Amniotic epithelial cell (primary cell): ENCODE measurements at regions not wholly inside any gene's neighbourhood (a gene's known extent, or its start where the extent isn't known, plus 50 kb on each side); places are given as distances from the start of the nearest gene placed in this dataset.
"Not testable (repeated sequence)": the region's sequence is repeated elsewhere in the genome, so short reads cannot be mapped to it uniquely, and the experiment has no call there.

ENCODE experiments used
- DNase-seq: peaks from one replicate; pipeline ENCODE4 v3.0.0-alpha.2; 2010; ENCODE audit warnings: low read depth

DNA sequence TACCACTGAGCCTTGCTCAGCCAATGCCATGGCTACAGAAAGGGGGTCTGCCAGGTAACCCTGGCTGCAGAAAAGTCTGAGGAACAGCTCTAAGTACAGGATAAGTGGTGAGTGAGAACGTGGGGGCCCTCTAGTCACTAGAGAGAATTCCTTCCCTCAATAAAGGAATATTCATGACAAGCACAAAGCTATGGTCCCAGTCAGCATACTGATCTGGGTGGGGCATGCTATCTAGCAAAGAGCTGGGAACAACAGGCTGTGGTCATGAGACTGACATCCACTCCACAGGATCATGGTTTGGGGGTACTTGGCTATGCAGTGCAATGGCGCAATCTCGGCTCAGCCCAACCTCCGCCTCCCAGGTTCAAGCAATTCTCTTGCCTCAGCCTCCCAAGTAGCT is 140.4 kb downstream of the MTHFS start:
- no peak for DNase-seq

DNA sequence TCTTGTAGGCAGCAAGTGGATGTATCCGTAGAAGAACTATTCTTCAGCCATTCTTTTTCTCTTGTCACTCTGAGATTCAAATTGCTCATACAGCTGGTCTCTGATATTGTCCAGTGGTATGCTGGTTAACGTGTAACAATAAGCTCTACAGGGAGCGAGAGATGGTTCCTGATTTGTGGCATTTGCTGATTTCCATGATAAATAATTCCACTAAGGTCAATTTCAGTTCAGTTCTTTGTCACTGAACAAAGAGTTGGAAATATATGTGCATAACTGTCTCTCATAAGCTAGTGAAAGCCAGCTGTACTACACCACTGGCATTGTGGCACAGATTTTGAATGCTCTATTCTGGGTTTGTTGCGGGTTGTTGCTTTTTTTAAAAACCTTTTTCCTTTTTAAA is 131.7 kb downstream of the MTHFS start:
- no peak for DNase-seq

DNA sequence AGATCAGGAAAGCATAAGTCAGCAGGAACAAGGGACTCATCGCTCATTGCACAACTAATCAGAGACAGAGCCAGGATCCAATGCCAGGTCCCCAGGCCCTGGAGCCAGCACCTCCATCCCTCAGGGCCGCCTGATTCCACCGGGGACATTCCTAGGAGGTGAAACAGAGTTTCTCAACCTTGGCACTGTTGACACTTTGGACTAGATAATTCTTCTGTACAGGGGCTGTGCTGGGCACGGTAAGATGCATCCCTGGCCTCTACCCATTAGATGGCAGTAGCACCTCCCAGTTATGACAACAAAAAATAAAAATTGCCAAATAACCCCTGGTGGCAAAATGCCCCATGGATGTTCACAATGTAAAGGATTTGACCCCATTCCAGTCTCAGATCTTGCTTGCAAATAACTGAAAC is 127.7 kb downstream of the MTHFS start:
- DNase-seq = peak; percentile 26

DNA sequence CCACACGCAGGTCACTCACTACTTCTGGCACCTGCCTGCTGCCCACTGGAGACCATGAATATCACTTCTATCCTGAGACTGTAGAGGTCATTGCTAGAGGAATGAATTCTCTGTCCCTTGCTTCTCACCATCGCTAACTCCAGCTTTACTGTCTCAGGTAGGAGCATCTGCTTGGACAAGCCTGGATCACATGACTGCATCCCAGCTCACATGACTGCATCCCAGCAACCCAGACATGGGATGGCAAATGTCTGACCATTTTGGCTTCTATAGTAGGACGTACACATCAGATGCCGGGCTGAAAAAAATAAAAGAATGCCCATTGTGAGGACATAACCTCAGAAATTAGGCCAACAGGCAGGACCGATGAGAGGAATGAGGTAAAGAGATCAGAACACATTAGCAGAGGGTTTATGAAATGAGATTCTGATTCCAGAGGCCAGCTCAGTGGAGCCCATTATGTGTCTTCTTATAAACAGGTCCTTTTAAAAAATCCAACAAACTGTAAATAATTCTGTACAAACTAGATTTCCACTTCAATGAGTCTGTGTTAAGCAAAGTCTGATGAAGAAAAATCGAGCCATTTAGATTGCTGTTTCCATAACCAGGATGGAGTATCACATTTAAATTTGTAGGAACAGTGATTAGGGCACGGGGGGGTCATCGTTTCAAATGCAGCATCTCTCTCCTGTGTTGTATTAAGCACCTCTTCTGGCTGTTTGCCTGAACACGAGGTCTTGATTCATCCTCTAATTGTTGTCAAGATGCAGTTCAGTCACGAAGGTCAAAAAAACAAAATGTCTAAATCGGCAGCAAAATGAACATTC is 126.7 kb downstream of the MTHFS start:
- no peak for DNase-seq

DNA sequence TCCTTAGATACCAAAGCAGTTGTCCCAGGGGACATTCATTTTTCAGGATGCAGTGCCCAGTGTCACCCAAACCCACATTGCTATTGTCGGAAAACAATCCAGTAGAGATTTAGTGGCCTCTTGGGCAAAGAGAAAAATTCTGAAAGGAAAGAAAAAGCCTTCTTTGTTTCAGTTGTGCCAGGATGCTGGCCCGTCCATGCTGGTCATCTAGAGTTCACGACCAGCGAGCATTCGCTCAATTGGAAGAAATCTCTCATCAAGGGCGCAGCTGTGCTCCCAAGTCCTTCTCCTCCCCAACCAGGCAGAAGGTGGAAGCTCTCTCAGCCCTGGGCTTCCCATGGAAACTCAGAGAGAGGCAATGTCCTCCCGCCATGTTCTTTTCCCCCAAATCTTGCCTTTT is 123.7 kb downstream of the MTHFS start:
- DNase-seq = no peak

DNA sequence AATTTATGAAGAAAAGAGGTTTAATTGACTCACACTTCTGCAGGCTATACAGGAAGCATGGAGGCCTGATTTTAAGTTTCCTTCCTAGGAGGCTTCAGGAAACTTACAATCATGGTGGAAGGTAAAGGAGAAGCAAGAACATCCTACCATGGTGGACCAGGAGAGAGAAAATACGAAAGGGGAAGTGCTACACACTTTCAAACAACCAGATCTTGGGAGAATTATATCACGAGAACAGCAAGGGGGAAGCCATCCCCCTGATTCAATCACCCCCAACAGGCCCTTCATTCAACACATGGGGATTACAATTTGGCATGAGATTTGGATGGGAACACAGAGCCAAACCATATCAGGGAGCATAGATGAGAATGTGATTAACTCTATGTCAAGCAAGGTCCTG is 121.0 kb downstream of the MTHFS start:
- no peak for DNase-seq

DNA sequence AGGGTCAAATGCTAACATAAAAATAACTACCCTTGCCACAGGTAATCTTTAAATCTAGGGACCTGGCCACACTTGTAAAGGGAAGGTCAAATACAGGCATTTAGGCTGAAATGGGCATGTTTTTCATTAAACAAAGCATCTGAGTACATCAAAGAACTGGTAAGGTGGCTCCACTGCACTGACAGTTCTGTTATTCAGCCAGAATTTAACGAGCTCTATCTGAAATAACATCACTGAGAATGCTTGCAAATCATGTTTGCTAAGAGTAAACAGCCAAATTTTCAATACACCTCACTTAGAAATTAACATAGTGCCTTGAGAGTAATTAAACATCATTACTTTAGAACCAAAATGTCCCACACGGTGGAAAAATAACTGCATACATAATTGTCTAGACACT is 118.9 kb downstream of the MTHFS start:
- DNase-seq = no peak

DNA sequence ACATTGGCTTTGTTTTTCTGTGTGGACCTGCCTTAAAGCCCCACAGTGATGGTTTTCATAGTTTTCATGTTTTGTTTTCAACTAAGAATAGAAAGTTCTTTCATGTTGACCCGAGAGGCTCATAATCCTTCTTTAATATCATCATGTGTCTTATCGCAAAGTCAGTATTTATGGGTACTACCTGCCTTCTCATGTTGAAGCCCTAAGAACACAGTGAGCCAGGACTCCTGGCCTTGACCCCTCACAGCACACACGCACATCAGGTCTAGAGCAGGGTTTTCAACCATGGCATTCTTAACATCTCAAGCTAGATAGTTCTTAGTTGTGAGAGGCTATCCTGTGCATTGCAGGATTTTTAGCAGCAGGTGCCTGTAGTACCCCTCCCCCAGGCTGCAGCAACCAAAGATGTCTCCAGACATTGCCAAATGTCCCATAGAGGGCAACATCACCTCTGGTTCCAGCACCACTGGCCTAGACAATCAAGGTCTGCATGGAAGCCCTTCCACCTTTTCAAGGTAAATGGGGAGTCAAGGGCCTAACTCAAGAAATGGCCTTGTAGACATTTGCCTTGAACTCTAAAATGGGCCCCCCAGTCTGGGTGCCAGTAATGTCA is 118.3 kb downstream of the MTHFS start:
- no peak for DNase-seq

DNA sequence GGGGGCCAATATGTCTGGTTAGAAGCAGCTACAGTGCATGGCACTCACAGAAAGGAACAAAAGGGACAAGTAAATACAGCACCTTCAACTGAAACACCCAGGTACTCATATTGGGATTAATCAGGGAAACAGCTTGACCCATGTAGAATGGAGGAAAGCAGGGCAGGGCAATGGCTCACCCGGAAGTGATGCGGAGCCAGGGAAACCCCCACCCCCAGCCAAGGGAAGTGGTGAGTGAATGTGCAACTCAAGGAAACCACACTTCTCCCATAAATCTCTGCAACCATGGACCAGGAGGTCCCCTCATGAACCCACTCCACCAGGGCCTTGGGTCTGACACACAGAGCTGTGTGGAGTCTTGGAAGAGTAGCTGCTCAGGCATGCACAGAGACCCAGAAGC is 117.1 kb downstream of the MTHFS start:
- no peak for DNase-seq

DNA sequence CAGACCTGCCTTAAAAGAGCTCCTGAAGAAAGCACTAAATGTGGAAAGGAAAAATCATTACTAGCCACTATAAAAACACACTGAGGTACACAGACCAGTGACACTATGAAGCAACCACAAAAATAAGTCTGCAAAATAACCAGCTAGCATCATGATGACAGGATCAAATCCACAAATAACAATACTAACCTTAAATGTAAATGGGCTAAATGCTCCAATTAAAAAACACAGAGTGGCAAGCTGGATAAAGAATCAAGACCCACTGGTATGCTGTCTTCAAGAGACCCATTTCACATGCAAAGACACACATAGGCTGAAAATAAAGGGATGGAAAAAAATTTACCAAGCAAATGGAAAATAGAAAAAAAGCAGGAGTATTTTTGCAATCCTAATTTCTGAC is 114.5 kb downstream of the MTHFS start:
- not testable (repeated sequence) for DNase-seq
